ENCODE measurements at regions not wholly inside any gene's neighbourhood (a gene's known extent, or its start where the extent isn't known, plus 50 kb on each side); places are given as distances from the start of the nearest gene placed in this dataset.
"Not testable (repeated sequence)": the region's sequence is repeated elsewhere in the genome, so short reads cannot be mapped to it uniquely, and the experiment has no call there.

GRCh38 chr13:48583859-48584311, 51.0 kb upstream of the RCBTB2 start:
- Mint-ChIP-seq H3K4me3 (peak overlapping the region in 1 of 5 donors; percentile 16), H3K36me3 (no peaks in the 10 kb centered on the region), H3K27me3 (ENCODE audit: low read depth in 3 of 3) (peaks cover 3 to 7% (median 5%) of the 10 kb centered on the region in 3 donors), H3K4me1 (peaks cover 28 to 40% of the 10 kb centered on the region in 2 donors), H3K9me3 (no peaks in the 10 kb centered on the region), H3K27ac (no peak overlapping the region)
- no peak for DNase-seq

GRCh38 chr13:48585456-48585840, 52.6 kb upstream of the RCBTB2 start:
- peaks cover 0 to 7% (median 5%) of the 10 kb centered on the region in 3 donors for H3K27me3 Mint-ChIP-seq (ENCODE audit: low read depth in 3 of 3)

GRCh38 chr13:48586591-48587103, 53.8 kb upstream of the RCBTB2 start:
- Mint-ChIP-seq H3K36me3 (no peaks in the 10 kb centered on the region), H3K9me3 (no peaks in the 10 kb centered on the region), H3K4me1 (peaks cover 19 to 27% of the 10 kb centered on the region in 2 donors), H3K27ac (peak overlapping the region in 4 of 6 donors; percentile 1 to 57 (median 46)), H3K4me3 (peak overlapping the region; percentile 18 to 55 (median 49)), H3K27me3 (ENCODE audit: low read depth in 3 of 3) (peaks cover 0 to 5% (median 4%) of the 10 kb centered on the region in 3 donors)
- DNase-seq = no peak

More at GRCh38 chr13:48585456-48585840, 52.6 kb upstream of the RCBTB2 start:
- H3K27ac Mint-ChIP-seq = no peak overlapping the region
- H3K9me3 Mint-ChIP-seq = no peaks in the 10 kb centered on the region
- H3K36me3 Mint-ChIP-seq = no peaks in the 10 kb centered on the region
- H3K4me1 Mint-ChIP-seq = peaks cover 19 to 28% of the 10 kb centered on the region in 2 donors
- H3K4me3 Mint-ChIP-seq = peak overlapping the region in 1 of 5 donors; percentile 18
- DNase-seq = peak in 1 of 3 donors; percentile 14

- H3K9me3 Mint-ChIP-seq = no peaks in the 10 kb centered on the region
- no peak for DNase-seq
- no peak overlapping the region for H3K27ac Mint-ChIP-seq
- peaks cover 19 to 27% of the 10 kb centered on the region in 2 donors for H3K4me1 Mint-ChIP-seq
- no peaks in the 10 kb centered on the region for H3K36me3 Mint-ChIP-seq
- H3K27me3 Mint-ChIP-seq (ENCODE audit: low read depth in 3 of 3) = peaks cover 0 to 3% (median 2%) of the 10 kb centered on the region in 3 donors
- no peak overlapping the region for H3K4me3 Mint-ChIP-seq
These were observed 55.2 kb upstream of the RCBTB2 start for GRCh38 chr13:48588120-48588519.

GRCh38 chr13:48590141-48590901, 57.4 kb upstream of the RCBTB2 start:
- Mint-ChIP-seq H3K9me3 (no peaks in the 10 kb centered on the region), H3K27me3 (ENCODE audit: low read depth in 3 of 3) (peaks cover 0 to 2% (median 2%) of the 10 kb centered on the region in 3 donors), H3K27ac (no peak overlapping the region), H3K4me1 (peaks cover 18 to 19% of the 10 kb centered on the region in 2 donors), H3K4me3 (no peak overlapping the region), H3K36me3 (no peaks in the 10 kb centered on the region)
- DNase-seq = no peak

GRCh38 chr13:48591124-48591872, 58.4 kb upstream of the RCBTB2 start:
- H3K4me1 Mint-ChIP-seq; H3K36me3 Mint-ChIP-seq; H3K4me3 Mint-ChIP-seq; H3K9me3 Mint-ChIP-seq; H3K27ac Mint-ChIP-seq; H3K27me3 Mint-ChIP-seq (ENCODE audit: low read depth in 3 of 3); DNase-seq: not testable (repeated sequence)

- DNase-seq = no peak
- Mint-ChIP-seq H3K27ac (no peak overlapping the region), H3K4me1 (peaks cover 1% of the 10 kb centered on the region in 2 donors), H3K27me3 (ENCODE audit: low read depth in 3 of 3) (peaks cover 0 to 2% (median 2%) of the 10 kb centered on the region in 3 donors), H3K4me3 (no peak overlapping the region), H3K36me3 (no peaks in the 10 kb centered on the region), H3K9me3 (no peaks in the 10 kb centered on the region)
These were observed 59.2 kb upstream of the RCBTB2 start for GRCh38 chr13:48591889-48592687.

GRCh38 chr13:48592688-48593049, 59.8 kb upstream of the RCBTB2 start:
- Mint-ChIP-seq H3K36me3 (no peaks in the 10 kb centered on the region), H3K4me1 (no peaks in the 10 kb centered on the region), H3K9me3 (no peaks in the 10 kb centered on the region), H3K27ac (no peak overlapping the region), H3K27me3 (ENCODE audit: low read depth in 3 of 3) (peaks cover 0 to 2% (median 2%) of the 10 kb centered on the region in 3 donors), H3K4me3 (no peak overlapping the region)
- no peak for DNase-seq

GRCh38 chr13:48593536-48593935, 60.2 kb upstream of the CYSLTR2 start:
- Mint-ChIP-seq H3K4me1 (no peaks in the 10 kb centered on the region), H3K27ac (no peak overlapping the region), H3K9me3 (no peaks in the 10 kb centered on the region), H3K4me3 (no peak overlapping the region), H3K27me3 (ENCODE audit: low read depth in 3 of 3) (peaks cover 0 to 2% (median 2%) of the 10 kb centered on the region in 3 donors), H3K36me3 (peaks cover 0 to 2% (median 0%) of the 10 kb centered on the region in 3 donors)
- no peak for DNase-seq

GRCh38 chr13:48594096-48594815, 59.5 kb upstream of the CYSLTR2 start:
- peaks cover 0 to 2% (median 2%) of the 10 kb centered on the region in 3 donors for H3K27me3 Mint-ChIP-seq (ENCODE audit: low read depth in 3 of 3)
- no peaks in the 10 kb centered on the region for H3K4me1 Mint-ChIP-seq
- no peak overlapping the region for H3K4me3 Mint-ChIP-seq
- no peaks in the 10 kb centered on the region for H3K9me3 Mint-ChIP-seq
- H3K36me3 Mint-ChIP-seq = peaks cover 0 to 2% (median 0%) of the 10 kb centered on the region in 3 donors
- DNase-seq = no peak
- H3K27ac Mint-ChIP-seq = no peak overlapping the region

GRCh38 chr13:48595431-48596429, 58.0 kb upstream of the CYSLTR2 start:
- H3K27ac Mint-ChIP-seq = peak overlapping the region in 1 of 6 donors; percentile 14

More at GRCh38 chr13:48595431-48596429, 58.0 kb upstream of the CYSLTR2 start:
- H3K4me1 Mint-ChIP-seq = no peaks in the 10 kb centered on the region
- H3K27me3 Mint-ChIP-seq (ENCODE audit: low read depth in 3 of 3) = peaks cover 0 to 2% (median 2%) of the 10 kb centered on the region in 3 donors
- no peaks in the 10 kb centered on the region for H3K9me3 Mint-ChIP-seq
- peak; percentile 44 to 60 (median 59) for DNase-seq
- H3K36me3 Mint-ChIP-seq = peaks cover 0 to 2% (median 0%) of the 10 kb centered on the region in 3 donors
- no peak overlapping the region for H3K4me3 Mint-ChIP-seq

Data from immature natural killer cell (primary cell).